IMR-90 (cell line): ENCODE measurements at regions not wholly inside any gene's neighbourhood (a gene's known extent, or its start where the extent isn't known, plus 50 kb on each side); places are given as distances from the start of the nearest gene placed in this dataset.

Experiments
- ATAC-seq: fragments of 200-7000 bp; cut with Tn5 transposase; 2 replicates; pipeline ENCODE4 v1.9.1; 2020; ENCODE audit warnings: low read depth, mild to moderate bottlenecking, moderate library complexity
- BruUV-seq: library from RNA; stranded (reverse); fragments of 400-500 nt; replicated peaks from 2 replicates; lab custom pipeline; 2021; lab: Mats Ljungman, UMichigan
- CTCF ChIA-PET: fragments of 300-600 bp; formaldehyde crosslinking; extraction: SDS; loops from one replicate; lab custom pipeline; 2021; ENCODE audit warnings: antibody characterized with exemption; lab: Yijun Ruan, JAX
- POLR2A ChIA-PET: fragments of 300-600 bp; sonication (Branson Sonifier 250); formaldehyde crosslinking; loops from one replicate; lab custom pipeline; 2022; ENCODE audit warnings: antibody characterized with exemption; ENCODE audit not compliant: unreplicated experiment; lab: Charles Lee
- DNase-seq: peaks from one replicate; pipeline ENCODE4 v3.0.0; 2013
- H2AFZ ChIP-seq: replicated peaks from 2 replicates; pipeline ENCODE3; 2013; ENCODE audit warnings: low read length, mild to moderate bottlenecking; ENCODE audit not compliant: poor library complexity
- H2AK5ac ChIP-seq: 2 replicates; pipeline ENCODE4 v1.6.1; 2013; ENCODE audit warnings: low read depth, low read length, inconsistent platforms
- H2AK9ac ChIP-seq: replicated peaks from 2 replicates; pipeline ENCODE3; 2013; ENCODE audit warnings: mild to moderate bottlenecking, low read depth, low read length, moderate library complexity; ENCODE audit not compliant: poor library complexity
- H2BK120ac ChIP-seq: 2 replicates; pipeline ENCODE4 v1.6.1; 2013; ENCODE audit warnings: low read depth, low read length, inconsistent platforms
- H2BK15ac ChIP-seq: 3 replicates; pipeline ENCODE4 v1.6.1; 2013; ENCODE audit warnings: low read depth, low read length, inconsistent platforms
- H2BK20ac ChIP-seq: 2 replicates; pipeline ENCODE4 v1.6.1; 2013; ENCODE audit warnings: low read depth, mild to moderate bottlenecking, inconsistent platforms, low read length, moderate library complexity
- H2BK5ac ChIP-seq: 2 replicates; pipeline ENCODE4 v1.6.1; 2013; ENCODE audit warnings: mild to moderate bottlenecking, low read depth, low read length, inconsistent platforms; ENCODE audit not compliant: poor library complexity, severe bottlenecking
- H3K14ac ChIP-seq: replicated peaks from 2 replicates; pipeline ENCODE4 v1.6.1; 2013; ENCODE audit warnings: low read depth, low read length, inconsistent platforms
- H3K18ac ChIP-seq: 2 replicates; pipeline ENCODE4 v1.6.1; 2013; ENCODE audit warnings: low read depth, low read length, control low read depth
- H3K23ac ChIP-seq: 2 replicates; pipeline ENCODE4 v1.6.1; 2013; ENCODE audit warnings: low read depth, low read length, inconsistent platforms
- H3K27ac ChIP-seq: 2 replicates; pipeline ENCODE4 v1.5.1; 2013; ENCODE audit warnings: mild to moderate bottlenecking, control low read depth, low read length; ENCODE audit not compliant: insufficient read depth
- H3K27me3 ChIP-seq: 2 replicates; pipeline ENCODE4 v1.6.1; 2013; ENCODE audit warnings: low read length; ENCODE audit not compliant: control insufficient read depth, insufficient read depth
- H3K36me3 ChIP-seq: 2 replicates; pipeline ENCODE4 v1.6.1; 2013; ENCODE audit warnings: low read length, mixed read lengths; ENCODE audit not compliant: control insufficient read depth, insufficient read depth
- H3K4ac ChIP-seq: 2 replicates; pipeline ENCODE4 v1.6.1; 2013; ENCODE audit warnings: low read depth, low read length, inconsistent platforms
- H3K4me1 ChIP-seq: 2 replicates; pipeline ENCODE4 v1.6.1; 2013; ENCODE audit warnings: low read length, mixed read lengths; ENCODE audit not compliant: control insufficient read depth, insufficient read depth
- H3K4me2 ChIP-seq: 2 replicates; pipeline ENCODE4 v1.6.1; 2013; ENCODE audit warnings: low read depth, mild to moderate bottlenecking, control low read depth, low read length, moderate library complexity
- H3K4me3 ChIP-seq: 2 replicates; pipeline ENCODE4 v1.5.1; 2013; ENCODE audit warnings: low read depth, mild to moderate bottlenecking, control low read depth, low read length, moderate library complexity; ENCODE audit not compliant: insufficient read depth
- H3K56ac ChIP-seq: 2 replicates; pipeline ENCODE4 v1.6.1; 2013; ENCODE audit warnings: low read length, inconsistent platforms; ENCODE audit not compliant: insufficient read depth; ENCODE audit errors: extremely low read depth
- H3K79me1 ChIP-seq, 2 experiments: 2 replicates each; pipeline ENCODE4 v1.6.1; 2013; ENCODE audit warnings: low read length in 2 of 2, inconsistent platforms in 1 of 2, low read depth in 1 of 2
- H3K9ac ChIP-seq: 2 replicates; pipeline ENCODE4 v1.6.1; 2013; ENCODE audit warnings: low read depth, low read length, control low read depth
- H3K9me1 ChIP-seq: 2 replicates; pipeline ENCODE4 v1.6.1; 2013; ENCODE audit warnings: low read length, inconsistent platforms; ENCODE audit not compliant: insufficient read depth
- H3K9me3 ChIP-seq: 2 replicates; pipeline ENCODE4 v1.6.1; 2013; ENCODE audit warnings: low read length; ENCODE audit not compliant: control insufficient read depth, insufficient read depth
- H4K20me1 ChIP-seq: 2 replicates; pipeline ENCODE4 v1.6.1; 2013; ENCODE audit warnings: low read length, inconsistent platforms; ENCODE audit not compliant: insufficient read depth
- H4K5ac ChIP-seq: 2 replicates; pipeline ENCODE4 v1.6.1; 2013; ENCODE audit warnings: mild to moderate bottlenecking, low read depth, low read length, control low read depth
- H4K8ac ChIP-seq, 2 experiments: 2 replicates each; pipeline ENCODE4 v1.6.1; 2013; ENCODE audit warnings: low read depth in 2 of 2, low read length in 2 of 2, control low read depth in 1 of 2, inconsistent platforms in 1 of 2
- H4K91ac ChIP-seq: 2 replicates; pipeline ENCODE4 v1.6.1; 2013; ENCODE audit warnings: low read depth, low read length, inconsistent platforms; ENCODE audit not compliant: insufficient read depth
- CHD1 ChIP-seq: IDR thresholded peaks from 2 replicates; pipeline ENCODE4 v1.6.1; 2012; ENCODE audit warnings: low read depth, low read length, improper control_type of control experiment
- RAD21 ChIP-seq: IDR thresholded peaks from 2 replicates; pipeline ENCODE4 v1.6.1; 2012; ENCODE audit warnings: low read length, improper control_type of control experiment
- RCOR1 ChIP-seq: IDR thresholded peaks from 2 replicates; pipeline ENCODE4 v1.6.1; 2012; ENCODE audit warnings: mild to moderate bottlenecking, low read length, improper control_type of control experiment; ENCODE audit not compliant: insufficient replicate concordance
- WGBS, 2 experiments: methylation state at CpG; one replicate each; pipeline versions ENCODE4 v1.1.5 to v1.1.7; 2013; ENCODE audit warnings: missing lambda C conversion rate in 2 of 2; ENCODE audit not compliant: insufficient read length in 1 of 2; ENCODE audit errors: extremely low coverage in 2 of 2; 5-methylcytosine and 5-hydroxymethylcytosine counted together
- dilution Hi-C: fragments of 300-500 bp; cut with HindIII; formaldehyde crosslinking; loops from one replicate; pipeline ENCODE4 v1.14.3; 2018; ENCODE audit warnings: low sequenced_read_pairs; ENCODE audit not compliant: unreplicated experiment
- in situ Hi-C: fragments of 300-500 bp; cut with MboI; formaldehyde crosslinking; loops from 3 replicates; pipeline ENCODE4 v1.14.3; 2019; ENCODE audit warnings: low sequenced_read_pairs, inconsistent platforms, mixed read lengths
- intact Hi-C: fragments of 100-400 bp; cut with micrococcal nuclease; formaldehyde crosslinking; loops from 2 replicates; pipeline ENCODE4 v1.10.0; 2022

DNA sequence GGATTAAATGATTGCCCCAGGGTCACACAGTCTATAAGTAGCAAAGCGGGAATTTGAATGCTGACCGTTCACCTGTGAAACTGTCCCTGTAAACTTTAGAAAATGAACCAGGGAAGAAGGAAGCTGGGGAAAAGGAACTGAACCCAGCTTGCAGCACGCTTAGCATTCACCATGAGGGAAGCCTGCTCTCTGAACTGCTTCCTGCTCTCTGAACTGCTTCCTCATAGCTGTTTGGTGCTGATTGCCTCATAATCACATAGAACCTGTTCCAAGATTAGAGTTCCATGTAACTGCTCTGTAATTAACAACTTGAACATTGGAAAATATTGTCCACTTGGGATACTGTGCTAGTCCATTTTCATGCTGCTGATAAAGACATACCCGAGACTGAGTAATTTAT lies 1504.8 kb upstream of the TMEM132C start:
- Histone ChIP-seq H4K8ac (no peak overlapping the region), H2AFZ (no peak overlapping the region), H3K23ac (no peak overlapping the region), H3K9me3 (peaks cover 23% of the 10 kb centered on the region), H2BK20ac (no peak overlapping the region), H3K14ac (no peak overlapping the region), H3K18ac (no peak overlapping the region), H2AK5ac (no peak overlapping the region), H3K27me3 (no peaks in the 10 kb centered on the region), H3K4me3 (no peak overlapping the region), H4K91ac (no peak overlapping the region), H3K27ac (no peak overlapping the region), H2BK5ac (no peak overlapping the region), H2BK15ac (no peak overlapping the region), H3K36me3 (no peaks in the 10 kb centered on the region), H3K4me2 (no peak overlapping the region), H3K4me1 (no peaks in the 10 kb centered on the region), H4K5ac (no peak overlapping the region), H2AK9ac (no peak overlapping the region), H2BK120ac (no peak overlapping the region), H3K56ac (no peak overlapping the region), H4K20me1 (no peaks in the 10 kb centered on the region), H3K9ac (no peak overlapping the region), H3K9me1 (no peaks in the 10 kb centered on the region), H3K4ac (no peak overlapping the region), H3K79me1 (no peaks in the 10 kb centered on the region)
- no peak for ATAC-seq
- WGBS, 2 experiments = 66% methylated on average over 2 of the region's 4 CpGs; no CpG with 5 or more reads in 1 of the 2 experiments
- no TSS peak for BruUV-seq
- CTCF ChIA-PET = no interaction called here
- POLR2A ChIA-PET = no interaction called here
- TF ChIP-seq RAD21 (no peak), RCOR1 (no peak), CHD1 (no peak)
- dilution Hi-C loops = no loop called here
- DNase-seq = no peak
- in situ Hi-C loops = no loop called here
- intact Hi-C loops = no loop called here
